Gastrocnemius medialis (tissue), 4 donors: ENCODE measurements at regions not wholly inside any gene's neighbourhood (a gene's known extent, or its start where the extent isn't known, plus 50 kb on each side); places are given as distances from the start of the nearest gene placed in this dataset.

Source experiments
- POLR2A ChIP-seq, 2 donors: fragments of 450-650 bp; IDR thresholded peaks; one replicate each; pipeline ENCODE4 v1.6.1; 2017; ENCODE audit warnings: antibody characterized with exemption in 2 of 2, mild to moderate bottlenecking in 2 of 2, moderate library complexity in 2 of 2
- TF ChIP-seq, protein P1 (sequence below), 5 experiments: fragments of 450-650 bp in 3 of 5; fragments of 200-600 bp in 2 of 5; sonication (generic) in 2 of 5; IDR thresholded peaks in 4 of 5; conservative IDR thresholded peaks in 1 of 5; 1 replicate in 4 of 5; 2 replicates in 1 of 5; pipeline ENCODE4 v1.5.1; 2016 to 2019; ENCODE audit warnings: antibody characterized with exemption in 5 of 5, mild to moderate bottlenecking in 3 of 5, moderate library complexity in 3 of 5

DNA sequence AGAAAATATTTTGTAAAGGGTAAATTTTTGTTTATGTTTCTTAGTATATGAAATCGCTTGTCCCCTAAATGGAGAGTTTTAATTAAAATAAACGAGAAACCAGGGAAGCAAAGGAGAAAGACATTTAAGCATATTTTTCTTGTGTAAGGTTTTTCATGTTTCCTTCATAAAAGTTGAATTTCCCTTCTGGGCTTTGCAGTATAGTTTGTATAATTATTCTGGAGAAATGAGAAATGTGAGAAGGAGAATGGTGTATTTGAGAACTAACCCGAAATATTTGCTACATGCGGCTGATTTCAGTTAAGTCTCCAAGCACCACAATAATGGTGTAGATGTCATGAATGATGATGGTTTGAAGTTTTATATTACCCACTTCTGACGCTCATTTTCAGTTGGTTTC, 307.7 kb upstream of the SEL1L start:
- TF ChIP-seq POLR2A (IDR thresholded peaks at IDR 0.05), result no peak
- TF ChIP-seq, protein P1, sequence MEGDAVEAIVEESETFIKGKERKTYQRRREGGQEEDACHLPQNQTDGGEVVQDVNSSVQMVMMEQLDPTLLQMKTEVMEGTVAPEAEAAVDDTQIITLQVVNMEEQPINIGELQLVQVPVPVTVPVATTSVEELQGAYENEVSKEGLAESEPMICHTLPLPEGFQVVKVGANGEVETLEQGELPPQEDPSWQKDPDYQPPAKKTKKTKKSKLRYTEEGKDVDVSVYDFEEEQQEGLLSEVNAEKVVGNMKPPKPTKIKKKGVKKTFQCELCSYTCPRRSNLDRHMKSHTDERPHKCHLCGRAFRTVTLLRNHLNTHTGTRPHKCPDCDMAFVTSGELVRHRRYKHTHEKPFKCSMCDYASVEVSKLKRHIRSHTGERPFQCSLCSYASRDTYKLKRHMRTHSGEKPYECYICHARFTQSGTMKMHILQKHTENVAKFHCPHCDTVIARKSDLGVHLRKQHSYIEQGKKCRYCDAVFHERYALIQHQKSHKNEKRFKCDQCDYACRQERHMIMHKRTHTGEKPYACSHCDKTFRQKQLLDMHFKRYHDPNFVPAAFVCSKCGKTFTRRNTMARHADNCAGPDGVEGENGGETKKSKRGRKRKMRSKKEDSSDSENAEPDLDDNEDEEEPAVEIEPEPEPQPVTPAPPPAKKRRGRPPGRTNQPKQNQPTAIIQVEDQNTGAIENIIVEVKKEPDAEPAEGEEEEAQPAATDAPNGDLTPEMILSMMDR (IDR thresholded peaks at IDR 0.05 in 4 of 5, conservative IDR thresholded peaks at IDR 0.05 in 1 of 5), result no peak
